Non-pigmented ciliary epithelial cell (primary cell): ENCODE measurements at regions not wholly inside any gene's neighbourhood (a gene's known extent, or its start where the extent isn't known, plus 50 kb on each side); places are given as distances from the start of the nearest gene placed in this dataset.
"Not testable (repeated sequence)": the region's sequence is repeated elsewhere in the genome, so short reads cannot be mapped to it uniquely, and the experiment has no call there.

Source experiments
- DNase-seq: peaks from one replicate; pipeline ENCODE4 v3.0.0-alpha.2; 2010; ENCODE audit warnings: low read depth

DNA sequence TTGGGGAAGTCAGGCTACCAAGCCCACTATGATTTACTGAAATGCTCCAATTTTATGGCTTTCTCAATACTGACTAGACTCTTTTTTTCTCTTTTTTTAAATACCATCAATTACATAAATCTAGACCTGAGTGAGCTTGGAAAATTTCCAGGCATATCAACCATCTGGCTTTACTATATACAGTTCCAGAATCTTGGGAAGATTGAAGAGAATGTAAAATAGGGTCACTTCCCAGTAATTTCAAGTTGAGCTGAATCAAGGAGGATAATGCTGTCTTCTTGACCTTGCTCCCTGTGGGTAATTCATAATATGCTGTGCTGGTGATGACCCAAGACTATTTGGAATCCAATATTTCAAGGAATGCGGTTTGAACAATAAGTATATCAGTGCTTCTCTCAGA is 108.1 kb downstream of the MAP3K21 start:
- DNase-seq: no peak

GRCh38 chr1:233439721-233440120 is 112.2 kb downstream of the MAP3K21 start:
- DNase-seq: no peak

DNA sequence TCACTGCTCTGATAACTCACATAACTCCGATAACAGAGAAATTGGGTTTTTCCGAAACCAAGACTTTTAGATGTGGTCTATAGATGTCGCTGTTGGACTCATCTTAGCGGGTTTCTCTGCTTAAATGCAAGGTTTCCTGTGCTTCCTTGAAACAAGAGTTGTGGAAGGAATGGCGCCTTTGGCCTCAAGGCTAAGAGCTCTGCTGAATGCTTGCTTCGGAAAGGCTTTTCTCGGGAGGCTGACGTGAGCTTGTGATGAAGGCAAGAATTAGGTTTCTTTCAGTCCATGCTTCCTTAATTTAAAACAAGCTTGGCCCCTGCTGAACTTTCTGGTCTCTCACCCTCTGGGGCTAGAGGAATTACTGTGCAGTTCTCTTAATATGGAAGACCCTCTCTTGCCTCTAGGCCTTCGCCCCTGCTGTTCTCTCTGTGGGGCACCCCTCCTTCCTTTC is 113.5 kb downstream of the MAP3K21 start:
- no peak for DNase-seq

- no peak for DNase-seq
Measured at GRCh38 chr1:233442026-233442780, 114.7 kb downstream of the MAP3K21 start.

- DNase-seq: no peak
Measured at GRCh38 chr1:233443040-233443760, 115.7 kb downstream of the MAP3K21 start.

- no peak for DNase-seq
Measured at GRCh38 chr1:233444484-233444883, 117.0 kb downstream of the MAP3K21 start.

DNA sequence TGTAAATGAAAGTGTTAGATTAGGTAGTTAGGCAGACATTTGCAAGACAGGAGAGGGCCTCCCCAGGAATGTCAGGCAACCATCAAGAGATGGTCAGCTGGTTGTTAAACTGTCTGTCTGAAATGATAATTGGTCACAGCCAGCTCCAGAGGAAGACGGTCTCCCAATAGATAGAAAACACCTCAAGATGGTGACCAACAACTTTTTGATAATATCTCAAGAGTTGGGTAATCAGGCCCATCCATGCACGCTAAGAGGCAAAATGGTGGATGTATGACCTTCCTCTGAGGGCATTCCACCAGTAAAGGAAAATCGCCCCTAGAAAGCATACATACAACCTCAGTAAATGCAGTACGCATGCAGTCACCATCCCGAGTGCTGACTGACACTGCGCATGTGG is 118.2 kb downstream of the MAP3K21 start:
- no peak for DNase-seq

DNA sequence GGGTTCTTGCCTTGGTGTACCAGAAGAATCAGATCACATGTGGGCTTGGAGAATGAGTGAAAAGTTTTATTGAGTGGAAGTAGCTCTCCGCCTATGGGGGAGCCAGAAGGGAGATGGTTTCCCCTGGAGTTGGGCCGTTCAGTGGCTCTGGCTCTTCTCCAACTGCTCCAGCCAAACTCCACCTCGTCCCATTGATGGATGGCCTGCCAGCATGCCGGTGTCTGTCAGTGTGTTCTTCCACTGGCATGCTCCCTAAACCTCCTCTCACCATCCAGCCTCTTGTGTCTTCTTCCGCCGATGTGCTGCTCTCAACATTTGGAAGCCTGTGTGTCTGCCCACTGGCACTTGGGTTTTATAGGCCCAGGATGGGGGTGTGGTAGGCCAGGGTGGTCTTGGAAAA is 119.4 kb downstream of the MAP3K21 start:
- no peak for DNase-seq

GRCh38 chr1:233448109-233448689 is 120.7 kb downstream of the MAP3K21 start:
- no peak for DNase-seq

GRCh38 chr1:233452724-233453123 is 125.2 kb downstream of the MAP3K21 start:
- DNase-seq: no peak

- DNase-seq: no peak
Measured at GRCh38 chr1:233453433-233454200, 126.1 kb downstream of the MAP3K21 start.

- DNase-seq: no peak
Measured at GRCh38 chr1:233459470-233459945, 132.0 kb downstream of the MAP3K21 start.

DNA sequence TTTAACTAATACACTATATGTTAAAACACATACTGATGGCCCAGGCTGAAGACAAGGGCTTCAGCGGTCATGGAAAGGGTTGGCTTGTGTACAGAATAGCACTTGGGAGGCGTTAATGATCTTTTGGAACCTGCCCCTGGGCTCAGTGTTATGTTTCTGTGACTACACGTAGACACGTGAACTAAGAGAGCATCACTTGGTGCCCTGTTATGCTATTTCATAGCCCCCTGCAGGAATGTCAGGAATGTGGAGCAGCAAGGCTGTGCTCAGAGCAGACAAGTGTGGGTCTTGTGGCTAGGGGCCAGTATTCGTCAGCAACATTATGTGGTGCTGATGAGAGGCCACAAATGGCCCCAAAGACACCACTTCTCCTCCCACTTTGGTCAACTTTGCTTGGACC is 132.4 kb downstream of the MAP3K21 start:
- DNase-seq: no peak

DNA sequence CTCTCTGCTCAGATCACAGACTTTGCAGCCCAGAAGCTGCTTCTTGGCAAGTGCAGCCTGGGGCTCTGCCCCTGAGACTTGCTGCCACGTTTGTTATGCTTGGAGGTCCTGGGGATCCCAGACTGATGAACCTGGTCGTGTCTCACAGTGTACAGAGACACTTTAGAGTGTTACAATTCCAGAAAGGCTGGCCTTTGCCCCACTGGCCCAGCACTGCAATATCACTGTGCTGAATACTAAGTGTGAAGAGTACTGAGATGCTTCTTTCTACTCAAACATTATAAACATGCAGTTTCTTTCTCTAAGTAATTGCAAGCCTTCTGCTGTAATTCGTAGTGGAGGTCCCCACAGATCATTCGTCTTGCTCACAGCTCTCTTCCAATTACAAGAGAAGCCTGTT is 133.2 kb downstream of the MAP3K21 start:
- no peak for DNase-seq

DNA sequence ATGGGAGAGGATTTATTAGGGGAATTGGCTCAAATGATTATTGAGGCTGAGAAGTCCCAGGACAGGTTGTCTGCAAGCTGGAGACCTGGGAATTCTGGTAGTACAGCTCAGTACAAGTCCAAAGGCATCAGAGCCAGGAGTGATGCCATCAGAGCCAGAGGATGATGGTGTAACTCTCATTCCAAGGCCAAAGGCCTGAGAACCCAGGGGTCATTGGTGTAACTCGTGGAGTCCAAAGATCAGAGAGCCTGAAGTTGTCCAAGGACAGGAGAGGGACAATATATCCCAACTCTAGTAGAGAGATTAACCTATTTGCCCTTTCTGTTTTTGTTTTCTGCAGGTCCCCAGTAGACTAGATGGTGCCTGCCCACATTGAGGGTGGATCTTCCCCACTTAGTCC is 134.3 kb downstream of the MAP3K21 start:
- DNase-seq: no peak

- DNase-seq: no peak
Measured at GRCh38 chr1:233463333-233463732, 135.8 kb downstream of the MAP3K21 start.

GRCh38 chr1:233465745-233466343 is 138.3 kb downstream of the MAP3K21 start:
- no peak for DNase-seq

- DNase-seq: no peak
Measured at GRCh38 chr1:233470741-233471499, 143.0 kb upstream of the KCNK1 start.

DNA sequence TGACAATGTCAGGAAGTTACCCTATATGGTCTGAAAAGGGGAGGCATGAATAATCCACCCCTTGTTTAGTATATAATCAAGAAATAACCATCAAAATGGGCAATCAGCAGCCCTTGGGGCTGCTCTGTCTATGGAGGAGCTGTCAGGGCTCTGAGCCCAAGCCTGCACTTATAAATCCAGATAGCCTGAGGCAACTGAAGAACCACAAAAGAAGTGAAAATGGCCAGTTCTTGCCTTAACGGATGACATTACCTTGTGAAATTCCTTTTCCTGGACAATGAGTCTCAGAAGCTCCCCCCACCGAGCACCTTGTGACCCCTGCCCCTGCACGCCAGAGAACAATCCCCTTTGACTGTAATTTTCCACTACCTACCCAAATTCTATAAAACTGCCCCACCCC is 142.1 kb upstream of the KCNK1 start:
- not testable (repeated sequence) for DNase-seq

- not testable (repeated sequence) for DNase-seq
Measured at GRCh38 chr1:233472796-233473195, 141.1 kb upstream of the KCNK1 start.
